Astrocyte (in vitro differentiated cells and primary cell): ENCODE measurements at regions not wholly inside any gene's neighbourhood (a gene's known extent, or its start where the extent isn't known, plus 50 kb on each side); places are given as distances from the start of the nearest gene placed in this dataset.

ENCODE experiments used
- DNase-seq: peaks from one replicate; pipeline ENCODE4 v3.0.0-alpha.2; 2010; ENCODE audit warnings: low read depth
- FAIRE-seq: peaks from 2 replicates; lab custom pipeline; 2011; peaks lifted over from hg19 to GRCh38; lab: Jason Lieb, UNC
- H2AFZ ChIP-seq: 2 replicates; pipeline ENCODE4 v1.6.0; 2012; ENCODE audit warnings: low read depth, low read length, inconsistent platforms
- H3K27ac ChIP-seq: 2 replicates; pipeline ENCODE4 v1.5.1; 2011; ENCODE audit warnings: low read depth, low read length, inconsistent platforms
- H3K27me3 ChIP-seq: 2 replicates; pipeline ENCODE4 v1.6.0; 2011; ENCODE audit warnings: low read length, inconsistent platforms; ENCODE audit not compliant: insufficient read depth
- H3K36me3 ChIP-seq: 2 replicates; pipeline ENCODE4 v1.5.1; 2011; ENCODE audit warnings: low read length, inconsistent platforms; ENCODE audit not compliant: insufficient read depth
- H3K4me1 ChIP-seq: 2 replicates; pipeline ENCODE4 v1.5.1; 2011; ENCODE audit warnings: low read length, inconsistent platforms; ENCODE audit not compliant: insufficient read depth
- H3K4me2 ChIP-seq: 2 replicates; pipeline ENCODE4 v1.6.0; 2012; ENCODE audit warnings: low read length, inconsistent platforms
- H3K4me3 ChIP-seq: 2 replicates; pipeline ENCODE4 v1.5.1; 2011; ENCODE audit warnings: low read depth, mild to moderate bottlenecking, low read length, inconsistent platforms; ENCODE audit not compliant: insufficient read depth
- H3K79me2 ChIP-seq: 2 replicates; pipeline ENCODE4 v1.6.0; 2012; ENCODE audit warnings: mild to moderate bottlenecking, low read length, inconsistent platforms; ENCODE audit not compliant: insufficient read depth
- H3K9ac ChIP-seq: 2 replicates; pipeline ENCODE4 v1.6.0; 2012; ENCODE audit warnings: mild to moderate bottlenecking, low read length, inconsistent platforms
- H3K9me3 ChIP-seq: 2 replicates; pipeline ENCODE4 v1.5.1; 2012; ENCODE audit warnings: low read depth, mild to moderate bottlenecking, low read length, inconsistent platforms; ENCODE audit not compliant: insufficient read depth
- H4K20me1 ChIP-seq: 2 replicates; pipeline ENCODE4 v1.6.0; 2012; ENCODE audit warnings: low read length, inconsistent platforms; ENCODE audit not compliant: insufficient read depth
- H3K27ac Mint-ChIP-seq: one replicate; pipeline ENCODE4 v1.8.0; 2021; ENCODE audit warnings: mild to moderate bottlenecking, mixed read lengths; ENCODE audit not compliant: unreplicated experiment
- H3K27me3 Mint-ChIP-seq: one replicate; pipeline ENCODE4 v1.8.0; 2021; ENCODE audit warnings: low read depth, mixed read lengths; ENCODE audit not compliant: unreplicated experiment
- H3K36me3 Mint-ChIP-seq: one replicate; pipeline ENCODE4 v1.8.0; 2021; ENCODE audit warnings: low read depth, mixed read lengths; ENCODE audit not compliant: unreplicated experiment
- H3K4me1 Mint-ChIP-seq: one replicate; pipeline ENCODE4 v1.8.0; 2021; ENCODE audit warnings: low read depth, mixed read lengths; ENCODE audit not compliant: unreplicated experiment
- H3K4me3 Mint-ChIP-seq: one replicate; pipeline ENCODE4 v1.8.0; 2021; ENCODE audit warnings: mild to moderate bottlenecking, moderate library complexity, mixed read lengths; ENCODE audit not compliant: unreplicated experiment
- H3K9me3 Mint-ChIP-seq: one replicate; pipeline ENCODE4 v1.8.0; 2021; ENCODE audit warnings: mild to moderate bottlenecking, mixed read lengths; ENCODE audit not compliant: unreplicated experiment
- CTCF ChIP-seq: IDR thresholded peaks from 2 replicates; pipeline ENCODE4 v1.5.1; 2011; ENCODE audit warnings: low read depth, mild to moderate bottlenecking, inconsistent platforms, low read length, moderate library complexity; ENCODE audit not compliant: insufficient read depth
- EZH2 ChIP-seq: IDR thresholded peaks from 2 replicates; pipeline ENCODE4 v1.6.1; 2012; ENCODE audit warnings: mild to moderate bottlenecking, low read length, inconsistent platforms; ENCODE audit not compliant: insufficient read depth

GRCh38 chr18:78074400-78075020, 824.9 kb downstream of the GALR1 start:
- Histone ChIP-seq H3K79me2 (no peaks in the 10 kb centered on the region), H3K9ac (no peak overlapping the region), H3K4me2 (no peak overlapping the region), H3K27me3 (no peaks in the 10 kb centered on the region), H3K27ac (no peak overlapping the region), H3K36me3 (no peaks in the 10 kb centered on the region), H3K4me3 (no peak overlapping the region), H3K9me3 (peaks cover 7% of the 10 kb centered on the region), H2AFZ (no peak overlapping the region), H3K4me1 (no peaks in the 10 kb centered on the region), H4K20me1 (no peaks in the 10 kb centered on the region)
- FAIRE-seq: no peak
- no peak overlapping the region for H3K4me3 Mint-ChIP-seq
- H3K36me3 Mint-ChIP-seq: no peaks in the 10 kb centered on the region
- H3K27ac Mint-ChIP-seq: no peak overlapping the region
- H3K27me3 Mint-ChIP-seq: no peaks in the 10 kb centered on the region
- H3K9me3 Mint-ChIP-seq: peaks cover 2% of the 10 kb centered on the region
- no peak for DNase-seq
- H3K4me1 Mint-ChIP-seq: no peaks in the 10 kb centered on the region
- TF ChIP-seq EZH2: no peak
- TF ChIP-seq CTCF: no peak

- Histone ChIP-seq H3K9me3 (peaks cover 2% of the 10 kb centered on the region), H3K79me2 (no peaks in the 10 kb centered on the region), H4K20me1 (no peaks in the 10 kb centered on the region), H3K4me1 (no peaks in the 10 kb centered on the region), H3K36me3 (no peaks in the 10 kb centered on the region), H2AFZ (no peak overlapping the region), H3K9ac (no peak overlapping the region), H3K27me3 (no peaks in the 10 kb centered on the region), H3K4me3 (no peak overlapping the region), H3K4me2 (no peak overlapping the region), H3K27ac (no peak overlapping the region)
- no peak overlapping the region for H3K4me3 Mint-ChIP-seq
- no peaks in the 10 kb centered on the region for H3K4me1 Mint-ChIP-seq
- TF ChIP-seq CTCF: no peak
- TF ChIP-seq EZH2: no peak
- H3K27ac Mint-ChIP-seq: no peak overlapping the region
- peaks cover 7% of the 10 kb centered on the region for H3K9me3 Mint-ChIP-seq
- H3K27me3 Mint-ChIP-seq: no peaks in the 10 kb centered on the region
- DNase-seq (no peak), FAIRE-seq (no peak)
- H3K36me3 Mint-ChIP-seq: no peaks in the 10 kb centered on the region
Observed at GRCh38 chr18:78080081-78080480, 830.4 kb downstream of the GALR1 start.

GRCh38 chr18:78080761-78081160, 831.1 kb downstream of the GALR1 start:
- no peak overlapping the region for H3K27ac ChIP-seq
- Mint-ChIP-seq H3K27me3 (no peaks in the 10 kb centered on the region), H3K9me3 (peaks cover 7% of the 10 kb centered on the region), H3K4me1 (no peaks in the 10 kb centered on the region), H3K36me3 (no peaks in the 10 kb centered on the region), H3K27ac (no peak overlapping the region), H3K4me3 (no peak overlapping the region)
- no peaks in the 10 kb centered on the region for H3K27me3 ChIP-seq
- no peaks in the 10 kb centered on the region for H4K20me1 ChIP-seq
- DNase-seq (no peak), FAIRE-seq (no peak)
- no peak overlapping the region for H2AFZ ChIP-seq
- no peak overlapping the region for H3K4me2 ChIP-seq
- H3K9me3 ChIP-seq: peaks cover 2% of the 10 kb centered on the region
- H3K79me2 ChIP-seq: no peaks in the 10 kb centered on the region
- TF ChIP-seq CTCF (no peak), EZH2 (no peak)
- H3K36me3 ChIP-seq: no peaks in the 10 kb centered on the region
- H3K9ac ChIP-seq: no peak overlapping the region
- no peak overlapping the region for H3K4me3 ChIP-seq
- no peaks in the 10 kb centered on the region for H3K4me1 ChIP-seq
